Cerebellar cortex (tissue), 1 donor: ENCODE measurements at regions not wholly inside any gene's neighbourhood (a gene's known extent, or its start where the extent isn't known, plus 50 kb on each side); places are given as distances from the start of the nearest gene placed in this dataset.
"Not testable (repeated sequence)": the region's sequence is repeated elsewhere in the genome, so short reads cannot be mapped to it uniquely, and the experiment has no call there.

Source experiments
- DNase-seq: peaks from one replicate; pipeline ENCODE4 v3.0.0-alpha.2; 2015; ENCODE audit warnings: low spot score

GRCh38 chr16:21422824-21423223, 144.7 kb upstream of the CRYM start:
- DNase-seq: not testable (repeated sequence)

GRCh38 chr16:21404699-21405098, 126.6 kb upstream of the CRYM start:
- not testable (repeated sequence) for DNase-seq

GRCh38 chr16:21397866-21398265, 119.8 kb upstream of the CRYM start:
- DNase-seq: not testable (repeated sequence)

DNA sequence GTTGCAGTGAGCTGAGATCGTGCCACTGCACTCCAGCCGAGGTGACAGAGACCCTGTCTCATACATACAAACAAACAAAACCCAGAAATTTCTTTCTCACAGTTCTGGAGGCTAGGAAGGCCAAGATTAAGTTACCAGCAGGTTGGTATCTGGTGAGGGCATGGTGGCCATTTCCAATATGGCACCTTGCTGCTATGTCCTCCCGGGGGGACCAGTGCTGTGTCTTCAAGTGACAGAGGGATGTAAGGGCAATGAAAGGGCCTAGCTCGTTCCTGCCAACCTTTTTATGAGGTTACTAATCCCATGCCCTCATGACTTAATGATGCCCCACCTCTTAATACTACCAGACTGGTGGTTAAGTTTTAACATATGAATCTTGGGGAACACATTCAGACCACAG, 118.5 kb upstream of the CRYM start:
- DNase-seq: not testable (repeated sequence)

DNA sequence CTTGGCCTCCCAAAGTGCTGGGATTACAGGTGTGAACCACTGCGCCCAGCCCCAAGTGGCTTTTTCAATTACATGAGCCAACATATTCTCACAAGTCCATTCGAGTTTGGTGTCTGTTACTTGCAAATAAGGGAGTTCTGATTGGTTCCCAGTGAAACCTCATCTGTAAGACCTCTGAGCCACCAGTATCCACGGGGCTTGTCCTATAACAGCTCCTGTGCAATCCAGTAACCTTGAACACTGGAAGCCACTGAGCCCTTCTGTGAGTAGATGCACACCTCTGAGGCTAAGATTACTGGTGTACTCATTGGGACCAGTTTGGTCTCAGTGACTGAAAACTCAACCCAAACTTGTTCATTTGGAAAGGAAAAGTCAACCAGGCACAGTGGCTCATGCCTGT, 112.5 kb upstream of the CRYM start:
- not testable (repeated sequence) for DNase-seq

GRCh38 chr16:21389860-21390259, 111.8 kb upstream of the CRYM start:
- DNase-seq: not testable (repeated sequence)

DNA sequence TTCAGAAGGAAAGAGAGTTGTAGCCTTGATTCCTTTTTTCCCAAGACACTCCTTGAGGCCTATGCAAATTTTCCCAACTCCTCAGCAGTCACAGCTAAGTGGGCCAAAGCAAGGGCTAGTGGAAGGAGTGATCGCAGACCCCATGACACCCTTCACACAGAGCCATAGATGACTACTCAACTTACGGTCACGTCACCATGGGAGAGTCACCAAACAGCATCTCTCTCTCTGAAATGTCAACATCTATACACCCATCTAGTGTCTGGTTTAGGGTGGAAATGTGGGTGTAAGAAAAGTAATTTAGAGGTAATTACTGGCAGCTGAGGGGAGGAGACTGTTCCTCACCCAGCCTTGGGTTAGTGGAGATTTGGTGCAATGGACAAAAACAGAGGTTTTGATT, 109.7 kb upstream of the CRYM start:
- not testable (repeated sequence) for DNase-seq

DNA sequence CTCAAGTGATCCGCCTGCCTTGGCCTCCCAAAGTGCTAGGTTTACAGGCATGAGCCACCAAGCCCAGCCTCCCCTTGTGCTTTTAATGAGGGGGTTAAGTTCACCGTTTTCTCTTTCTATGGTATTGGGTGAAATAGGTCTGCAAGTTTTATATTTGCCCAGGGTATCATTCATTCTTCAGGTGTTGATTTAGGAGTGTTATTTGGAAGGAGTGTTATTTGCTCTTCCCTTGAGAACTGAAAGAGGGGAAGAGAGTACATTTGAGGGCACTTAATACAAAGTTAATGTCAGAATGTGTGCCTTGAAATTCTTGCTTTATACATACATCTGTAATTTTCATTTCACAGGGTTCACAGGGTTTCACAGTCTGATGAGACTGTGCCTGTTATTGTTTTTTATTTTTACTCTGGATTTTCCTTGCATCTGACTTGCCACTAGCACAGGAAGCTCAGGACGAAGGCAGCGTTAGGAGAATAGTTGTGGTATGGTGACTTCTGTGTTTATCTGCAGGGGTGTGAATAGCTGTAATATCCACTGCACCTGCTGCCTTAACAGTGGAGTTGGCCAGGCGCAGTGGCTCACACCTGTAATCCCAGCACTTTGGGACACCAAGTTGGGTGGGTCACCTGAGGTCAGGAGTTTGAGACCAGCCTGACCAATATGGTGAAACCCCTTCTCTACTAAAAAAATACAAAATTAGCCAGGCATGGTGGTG, 108.3 kb upstream of the CRYM start:
- DNase-seq: not testable (repeated sequence)

DNA sequence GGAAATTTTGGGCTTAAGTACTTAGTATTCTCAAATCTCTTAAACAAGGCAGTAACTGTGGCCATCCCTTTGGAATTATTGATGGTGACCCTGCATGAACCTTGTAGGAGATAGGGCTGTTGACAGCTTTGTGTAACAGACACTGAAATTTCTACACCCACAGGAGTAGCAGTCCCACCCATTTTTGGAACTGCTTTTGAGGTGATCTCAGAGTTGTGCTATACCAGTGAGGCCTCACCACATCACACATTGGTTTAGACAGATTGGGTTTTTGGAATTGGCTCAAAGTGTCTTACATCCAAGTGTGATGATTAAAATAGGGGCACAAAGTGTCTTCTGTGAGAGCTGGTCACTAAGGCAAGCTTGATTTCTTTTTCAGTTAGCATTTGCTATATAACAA, 105.6 kb upstream of the CRYM start:
- not testable (repeated sequence) for DNase-seq

DNA sequence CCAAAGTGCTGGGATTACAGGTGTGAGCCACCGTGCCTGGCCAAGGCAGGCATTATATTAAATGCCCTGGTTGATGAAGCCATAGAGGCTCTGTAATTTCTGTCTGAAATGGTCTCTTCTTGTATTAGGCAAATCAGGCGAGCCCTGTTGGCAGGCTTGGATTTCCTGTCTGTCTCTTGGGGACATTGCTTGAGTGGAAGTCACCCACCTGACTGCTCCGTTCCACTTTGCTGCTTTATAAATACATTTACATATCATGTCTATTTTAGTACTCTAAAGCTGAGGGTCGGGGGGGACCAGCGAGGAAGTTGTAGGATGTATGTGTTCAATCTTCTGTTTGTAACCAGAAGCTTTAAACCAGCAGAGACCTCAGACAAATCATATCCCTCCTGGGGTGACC, 101.6 kb upstream of the CRYM start:
- DNase-seq: not testable (repeated sequence)

DNA sequence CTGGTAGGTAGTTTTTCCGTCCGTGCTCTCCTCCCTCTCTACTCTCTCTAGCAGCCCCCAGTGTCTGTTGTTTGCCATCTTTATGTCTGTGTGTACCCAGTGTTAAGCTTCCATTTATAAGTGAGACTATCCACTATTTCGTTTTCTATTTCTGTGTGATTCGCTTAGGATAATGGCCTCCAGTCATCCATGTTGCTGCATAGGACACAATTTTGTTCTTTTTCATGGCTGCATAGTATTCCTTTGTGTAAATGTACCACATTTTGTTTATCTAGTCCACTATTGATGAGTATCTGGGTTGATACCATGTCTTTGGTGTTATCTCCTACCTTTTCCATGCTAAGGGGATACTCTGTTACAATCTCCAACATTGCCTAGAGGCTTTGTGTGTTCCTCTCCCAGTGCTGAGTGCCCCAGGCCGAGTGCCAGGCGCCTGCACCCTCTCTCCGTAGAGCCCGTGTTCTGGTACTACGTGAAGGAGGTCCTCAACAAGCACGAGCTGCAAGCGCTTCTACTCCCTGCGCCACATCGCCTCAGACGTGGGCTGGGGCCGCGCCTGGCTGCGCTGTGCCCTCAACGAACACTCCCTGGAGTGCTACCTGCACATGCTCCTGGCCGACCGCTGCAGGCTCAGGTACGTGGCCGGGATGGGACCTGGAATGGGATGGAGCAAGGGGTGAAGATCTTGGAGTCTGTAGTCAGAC, 98.3 kb upstream of the CRYM start:
- not testable (repeated sequence) for DNase-seq

DNA sequence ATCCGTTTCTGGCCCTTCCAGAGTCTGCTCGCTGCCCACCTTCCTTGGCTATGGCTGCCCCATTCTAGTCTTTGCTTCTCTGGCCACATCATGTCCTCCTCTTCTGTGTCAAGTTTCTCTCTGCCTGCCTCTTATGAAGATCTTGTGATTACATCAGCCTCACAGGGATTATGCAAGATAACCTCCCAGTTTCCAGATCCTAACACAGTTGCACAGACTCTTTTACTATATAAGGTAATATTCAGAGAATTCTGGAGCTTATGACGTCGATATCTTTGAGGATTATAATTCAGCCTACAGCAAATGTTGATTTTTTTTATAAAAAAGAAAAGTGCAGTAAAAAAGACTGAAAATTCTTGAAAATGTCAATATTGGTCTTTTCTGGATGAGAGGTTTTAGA, 97.2 kb upstream of the CRYM start:
- not testable (repeated sequence) for DNase-seq

DNA sequence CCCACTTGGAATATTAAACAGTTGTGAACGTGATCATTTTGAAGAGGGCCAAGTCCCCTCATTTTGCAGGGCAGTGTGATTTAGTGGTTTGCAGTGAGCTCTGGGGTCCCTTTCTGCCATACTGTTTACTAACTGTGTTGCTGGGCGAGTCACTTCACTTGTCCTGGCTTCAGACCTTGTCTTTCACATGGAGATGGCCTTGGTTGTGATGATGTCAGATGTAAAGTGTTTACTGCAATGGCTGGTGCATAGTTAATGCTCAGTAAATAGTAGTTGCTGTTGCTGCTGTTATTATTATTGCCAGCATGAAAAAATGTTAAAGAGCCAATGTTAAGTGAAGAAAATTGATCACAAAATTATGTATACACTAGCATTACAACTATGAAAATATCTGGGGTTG, 95.4 kb upstream of the CRYM start:
- DNase-seq: not testable (repeated sequence)

GRCh38 chr16:21372862-21373261, 94.8 kb upstream of the CRYM start:
- not testable (repeated sequence) for DNase-seq

GRCh38 chr16:21372162-21372835, 94.2 kb upstream of the CRYM start:
- not testable (repeated sequence) for DNase-seq

- DNase-seq: not testable (repeated sequence)
These were observed 92.7 kb upstream of the CRYM start for GRCh38 chr16:21370791-21371190.

DNA sequence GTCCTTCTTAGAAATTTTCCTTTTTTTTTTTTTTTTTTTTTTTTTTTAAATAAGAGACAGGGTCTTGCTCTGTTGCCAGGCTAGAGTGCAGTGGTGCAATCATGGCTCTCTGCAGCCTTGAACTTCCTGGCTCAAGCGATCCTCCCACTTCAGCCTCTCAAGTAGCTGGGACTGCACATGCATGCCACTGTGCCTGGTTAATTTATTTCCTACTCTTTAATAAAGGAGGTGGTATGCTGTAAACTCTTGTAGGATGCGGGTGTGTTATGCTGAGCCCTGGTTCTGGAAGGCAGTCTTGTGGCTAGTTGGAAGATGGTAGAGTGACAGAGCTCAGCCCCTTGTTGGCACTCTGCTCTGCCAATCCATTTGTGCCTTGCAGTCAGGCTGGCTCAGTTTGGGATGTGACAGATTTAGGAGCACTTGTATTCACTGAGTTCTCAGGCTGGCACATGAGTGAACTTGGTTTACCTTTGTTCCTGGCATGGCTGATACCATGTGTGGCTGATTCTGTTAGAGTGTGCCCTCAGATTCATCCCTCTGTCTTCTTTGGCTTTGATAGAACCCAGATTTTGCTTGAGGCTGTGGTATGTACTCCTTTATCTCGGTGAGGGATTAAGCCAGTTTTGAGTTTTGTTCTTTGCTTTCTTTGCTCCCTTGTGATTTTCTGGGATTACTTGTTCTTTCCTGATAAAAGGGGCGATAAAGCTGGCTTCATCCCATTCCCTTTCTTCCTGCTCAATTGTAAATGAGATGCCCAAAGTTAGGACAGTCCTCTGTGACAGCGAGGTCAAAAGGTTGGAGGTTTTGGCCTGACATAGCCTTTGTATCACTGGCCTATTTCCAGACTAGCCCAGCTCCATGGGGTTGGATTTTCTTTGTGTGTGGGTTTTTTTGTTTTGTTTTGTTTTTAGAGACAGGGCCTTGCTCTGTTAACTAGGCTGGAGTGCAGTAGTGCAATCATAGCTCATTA, 91.2 kb upstream of the CRYM start:
- DNase-seq: not testable (repeated sequence)

- not testable (repeated sequence) for DNase-seq
These were observed 89.8 kb upstream of the CRYM start for GRCh38 chr16:21367733-21368421.

- not testable (repeated sequence) for DNase-seq
These were observed 88.9 kb upstream of the CRYM start for GRCh38 chr16:21366998-21367397.

- not testable (repeated sequence) for DNase-seq
These were observed 87.5 kb upstream of the CRYM start for GRCh38 chr16:21365541-21365940.
